Mammary epithelial cell (primary cell): ENCODE measurements at regions not wholly inside any gene's neighbourhood (a gene's known extent, or its start where the extent isn't known, plus 50 kb on each side); places are given as distances from the start of the nearest gene placed in this dataset.

ENCODE experiments used
- CTCF ChIP-seq, 2 donors: IDR thresholded peaks in 1 of 2; conservative IDR thresholded peaks in 1 of 2; 2 replicates each; pipeline ENCODE4 v1.5.1; 2011 to 2012; ENCODE audit warnings: inconsistent platforms in 2 of 2, low read length in 2 of 2, mild to moderate bottlenecking in 2 of 2, control low read depth in 1 of 2, low read depth in 1 of 2; ENCODE audit not compliant: insufficient read depth in 1 of 2; ENCODE audit errors: extremely low read depth in 1 of 2
- EZH2 ChIP-seq: IDR thresholded peaks from 2 replicates; pipeline ENCODE4 v1.6.1; 2012; ENCODE audit warnings: low read length, inconsistent platforms, borderline replicate concordance

GRCh38 chr7:121537031-121537430, 140.9 kb upstream of the FAM3C start:
- TF ChIP-seq CTCF (conservative IDR thresholded peaks at IDR 0.05 in 1 of 2, IDR thresholded peaks at IDR 0.05 in 1 of 2; ENCODE audit: extremely low read depth in 1 of 2, insufficient read depth in 1 of 2, low read depth in 1 of 2, low read length in 2 of 2) (no peak), EZH2 (no peak)
